ENCODE measurements at regions not wholly inside any gene's neighbourhood (a gene's known extent, or its start where the extent isn't known, plus 50 kb on each side); places are given as distances from the start of the nearest gene placed in this dataset.

GRCh38 chr11:122592641-122593040, 62.9 kb upstream of the UBASH3B start (continued):
- TF ChIP-seq CTCF (IDR thresholded peaks at IDR 0.05; ENCODE audit: control extremely low read depth in 1 of 3, insufficient read depth in 1 of 3, low read depth in 1 of 3, low read length in 3 of 3) (no peak), CHD2 (IDR thresholded peaks at IDR 0.05; ENCODE audit: low read length) (no peak), CREB1 (IDR thresholded peaks at IDR 0.05) (no peak), CHD7 (IDR thresholded peaks at IDR 0.05; ENCODE audit: insufficient replicate concordance, low read length) (no peak), JUN (IDR thresholded peaks at IDR 0.05; ENCODE audit: low read depth, low read length) (no peak), FOSL1 (IDR thresholded peaks at IDR 0.05; ENCODE audit: insufficient read depth, low read depth, low read length) (no peak), MAX (IDR thresholded peaks at IDR 0.05) (no peak), SP1 (IDR thresholded peaks at IDR 0.05; ENCODE audit: low read depth, low read length) (no peak), EZH2 (IDR thresholded peaks at IDR 0.05; ENCODE audit: low read depth, low read length, severe bottlenecking) (no peak)

Measured in H1 (cell line).